ENCODE measurements at regions not wholly inside any gene's neighbourhood (a gene's known extent, or its start where the extent isn't known, plus 50 kb on each side); places are given as distances from the start of the nearest gene placed in this dataset.

GRCh38 chr14:85974602-85975001 lies 444.7 kb downstream of the FLRT2 start:
- Histone ChIP-seq H3K27ac (ENCODE audit: low read length) (no peak overlapping the region), H2AFZ (ENCODE audit: low read length) (no peak overlapping the region), H3K9me2 (replicated peaks; ENCODE audit: insufficient read depth, low read length) (no peaks in the 10 kb centered on the region), H3K9ac (ENCODE audit: low read length) (no peak overlapping the region), H3K36me3 (replicated peaks; ENCODE audit: insufficient read depth, low read length) (no peaks in the 10 kb centered on the region), H3K4me1 (ENCODE audit: low read length) (no peaks in the 10 kb centered on the region), H3K27me3 (replicated peaks; ENCODE audit: insufficient read depth, low read length) (no peaks in the 10 kb centered on the region), H3K4me3 (ENCODE audit: low read length) (no peak overlapping the region), H3F3A (ENCODE audit: insufficient read depth, low read length) (no peaks in the 10 kb centered on the region), H3K4me2 (ENCODE audit: low read depth, low read length) (no peak overlapping the region), H4K20me1 (ENCODE audit: insufficient read depth, low read length) (no peaks in the 10 kb centered on the region), H3K79me2 (ENCODE audit: low read length) (no peaks in the 10 kb centered on the region), H3K9me3 (replicated peaks; ENCODE audit: insufficient read depth, low read length) (no peaks in the 10 kb centered on the region)
- TF ChIP-seq EZH2phosphoT487 (IDR thresholded peaks at IDR 0.05; ENCODE audit: low read length), result no peak
- no peak for TF ChIP-seq CTCF (IDR thresholded peaks at IDR 0.05; ENCODE audit: low read length)
- no peak for TF ChIP-seq EZH2 (optimal IDR thresholded peaks at IDR 0.05; ENCODE audit: low read depth, low read length)
- DNase-seq, result no peak

- no peak for DNase-seq
- no peaks in the 10 kb centered on the region for H3K79me2 ChIP-seq (ENCODE audit: low read length)
- no peaks in the 10 kb centered on the region for H3F3A ChIP-seq (ENCODE audit: insufficient read depth, low read length)
- no peak overlapping the region for H3K9ac ChIP-seq (ENCODE audit: low read length)
- H3K4me2 ChIP-seq (ENCODE audit: low read depth, low read length), result no peak overlapping the region
- no peaks in the 10 kb centered on the region for H4K20me1 ChIP-seq (ENCODE audit: insufficient read depth, low read length)
- H3K27ac ChIP-seq (ENCODE audit: low read length), result no peak overlapping the region
- no peaks in the 10 kb centered on the region for H3K36me3 ChIP-seq (replicated peaks; ENCODE audit: insufficient read depth, low read length)
- H3K4me3 ChIP-seq (ENCODE audit: low read length), result no peak overlapping the region
- no peak overlapping the region for H2AFZ ChIP-seq (ENCODE audit: low read length)
- H3K9me2 ChIP-seq (replicated peaks; ENCODE audit: insufficient read depth, low read length), result no peaks in the 10 kb centered on the region
- no peaks in the 10 kb centered on the region for H3K27me3 ChIP-seq (replicated peaks; ENCODE audit: insufficient read depth, low read length)
- TF ChIP-seq CTCF (IDR thresholded peaks at IDR 0.05; ENCODE audit: low read length) (no peak), EZH2phosphoT487 (IDR thresholded peaks at IDR 0.05; ENCODE audit: low read length) (no peak), EZH2 (optimal IDR thresholded peaks at IDR 0.05; ENCODE audit: low read depth, low read length) (no peak)
- no peaks in the 10 kb centered on the region for H3K9me3 ChIP-seq (replicated peaks; ENCODE audit: insufficient read depth, low read length)
- H3K4me1 ChIP-seq (ENCODE audit: low read length), result no peaks in the 10 kb centered on the region
These were observed 433.5 kb downstream of the FLRT2 start for GRCh38 chr14:85963486-85963885.

GRCh38 chr14:85960756-85961155 lies 430.8 kb downstream of the FLRT2 start:
- no peaks in the 10 kb centered on the region for H3K79me2 ChIP-seq (ENCODE audit: low read length)
- no peaks in the 10 kb centered on the region for H3F3A ChIP-seq (ENCODE audit: insufficient read depth, low read length)
- DNase-seq, result no peak
- no peak for TF ChIP-seq EZH2 (optimal IDR thresholded peaks at IDR 0.05; ENCODE audit: low read depth, low read length)
- TF ChIP-seq CTCF (IDR thresholded peaks at IDR 0.05; ENCODE audit: low read length), result no peak
- TF ChIP-seq EZH2phosphoT487 (IDR thresholded peaks at IDR 0.05; ENCODE audit: low read length), result no peak
- no peak overlapping the region for H2AFZ ChIP-seq (ENCODE audit: low read length)
- no peaks in the 10 kb centered on the region for H3K4me1 ChIP-seq (ENCODE audit: low read length)
- H3K4me2 ChIP-seq (ENCODE audit: low read depth, low read length), result no peak overlapping the region
- H3K9me3 ChIP-seq (replicated peaks; ENCODE audit: insufficient read depth, low read length), result no peaks in the 10 kb centered on the region
- H3K9me2 ChIP-seq (replicated peaks; ENCODE audit: insufficient read depth, low read length), result no peaks in the 10 kb centered on the region
- H3K27ac ChIP-seq (ENCODE audit: low read length), result no peak overlapping the region
- no peak overlapping the region for H3K4me3 ChIP-seq (ENCODE audit: low read length)
- H3K36me3 ChIP-seq (replicated peaks; ENCODE audit: insufficient read depth, low read length), result no peaks in the 10 kb centered on the region
- H3K27me3 ChIP-seq (replicated peaks; ENCODE audit: insufficient read depth, low read length), result no peaks in the 10 kb centered on the region
- H3K9ac ChIP-seq (ENCODE audit: low read length), result no peak overlapping the region
- H4K20me1 ChIP-seq (ENCODE audit: insufficient read depth, low read length), result no peaks in the 10 kb centered on the region
